ENCODE measurements at regions not wholly inside any gene's neighbourhood (a gene's known extent, or its start where the extent isn't known, plus 50 kb on each side); places are given as distances from the start of the nearest gene placed in this dataset.

DNA sequence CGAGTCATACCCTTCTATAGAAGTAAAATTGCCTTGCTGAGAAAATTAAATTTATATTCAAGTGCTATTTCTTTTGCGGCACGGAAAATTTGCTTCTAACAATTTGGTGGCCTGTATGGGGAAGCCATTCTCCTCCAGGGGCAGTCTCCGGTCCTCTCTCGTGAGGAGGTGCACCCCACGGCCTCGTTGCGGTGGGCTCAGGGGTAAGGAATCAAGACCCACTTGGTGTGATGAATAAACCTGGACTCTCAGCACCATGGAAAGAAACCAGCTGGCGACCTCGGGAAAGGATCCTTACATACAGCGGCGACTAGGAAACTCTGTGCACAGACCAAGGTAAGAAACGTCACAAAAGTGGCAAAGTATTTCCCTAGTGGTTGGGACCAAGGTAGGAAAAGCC, 252.9 kb downstream of the DPY19L2 start:
- intact Hi-C loops (cut with DNase I), result no loop called here
- DNase-seq, result no peak
- Histone ChIP-seq H3K36me3 (no peaks in the 10 kb centered on the region), H3K27me3 (no peaks in the 10 kb centered on the region), H3K27ac (no peak overlapping the region), H3K9me3 (no peaks in the 10 kb centered on the region), H3K4me1 (ENCODE audit: insufficient read depth) (no peaks in the 10 kb centered on the region), H3K4me3 (no peak overlapping the region)
- TF ChIP-seq, protein P1, sequence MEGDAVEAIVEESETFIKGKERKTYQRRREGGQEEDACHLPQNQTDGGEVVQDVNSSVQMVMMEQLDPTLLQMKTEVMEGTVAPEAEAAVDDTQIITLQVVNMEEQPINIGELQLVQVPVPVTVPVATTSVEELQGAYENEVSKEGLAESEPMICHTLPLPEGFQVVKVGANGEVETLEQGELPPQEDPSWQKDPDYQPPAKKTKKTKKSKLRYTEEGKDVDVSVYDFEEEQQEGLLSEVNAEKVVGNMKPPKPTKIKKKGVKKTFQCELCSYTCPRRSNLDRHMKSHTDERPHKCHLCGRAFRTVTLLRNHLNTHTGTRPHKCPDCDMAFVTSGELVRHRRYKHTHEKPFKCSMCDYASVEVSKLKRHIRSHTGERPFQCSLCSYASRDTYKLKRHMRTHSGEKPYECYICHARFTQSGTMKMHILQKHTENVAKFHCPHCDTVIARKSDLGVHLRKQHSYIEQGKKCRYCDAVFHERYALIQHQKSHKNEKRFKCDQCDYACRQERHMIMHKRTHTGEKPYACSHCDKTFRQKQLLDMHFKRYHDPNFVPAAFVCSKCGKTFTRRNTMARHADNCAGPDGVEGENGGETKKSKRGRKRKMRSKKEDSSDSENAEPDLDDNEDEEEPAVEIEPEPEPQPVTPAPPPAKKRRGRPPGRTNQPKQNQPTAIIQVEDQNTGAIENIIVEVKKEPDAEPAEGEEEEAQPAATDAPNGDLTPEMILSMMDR (IDR thresholded peaks at IDR 0.05), result no peak
- TF ChIP-seq EP300 (IDR thresholded peaks at IDR 0.05) (no peak), POLR2A (IDR thresholded peaks at IDR 0.05) (no peak)
- 91 to 93% (median 93%) methylated on average over 13 of the region's 13 CpGs for WGBS, 3 donors

DNA sequence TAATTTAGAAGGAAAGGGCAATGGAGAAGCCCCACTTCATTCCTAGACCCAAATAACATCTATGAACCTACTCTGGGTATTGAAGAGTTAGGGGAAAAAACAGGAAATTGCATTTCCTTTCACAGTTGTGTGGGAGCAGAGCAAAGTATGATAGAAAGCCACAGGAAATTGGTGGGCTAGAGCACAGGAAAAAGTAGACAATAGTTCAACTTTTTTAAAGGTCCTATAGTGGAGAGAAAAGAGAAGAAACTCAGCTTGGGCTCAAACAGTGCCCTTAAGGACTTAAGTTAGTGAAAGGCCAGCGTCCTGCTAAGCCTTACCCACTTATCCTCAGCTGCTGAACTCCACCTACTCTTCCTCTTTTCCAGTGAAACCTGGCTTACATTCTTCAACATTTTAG, 258.1 kb downstream of the DPY19L2 start:
- Histone ChIP-seq H3K36me3 (no peaks in the 10 kb centered on the region), H3K9me3 (no peaks in the 10 kb centered on the region), H3K27me3 (no peaks in the 10 kb centered on the region), H3K4me1 (ENCODE audit: insufficient read depth) (no peaks in the 10 kb centered on the region), H3K27ac (no peak overlapping the region), H3K4me3 (no peak overlapping the region)
- intact Hi-C loops (cut with DNase I), result no loop called here
- DNase-seq, result no peak
- TF ChIP-seq, protein P1 (IDR thresholded peaks at IDR 0.05), result no peak
- no peak for TF ChIP-seq POLR2A (IDR thresholded peaks at IDR 0.05)
- no peak for TF ChIP-seq EP300 (IDR thresholded peaks at IDR 0.05)
- WGBS, 3 donors, result 47 to 60% (median 55%) methylated on average over 1 of the region's 1 CpG

DNA sequence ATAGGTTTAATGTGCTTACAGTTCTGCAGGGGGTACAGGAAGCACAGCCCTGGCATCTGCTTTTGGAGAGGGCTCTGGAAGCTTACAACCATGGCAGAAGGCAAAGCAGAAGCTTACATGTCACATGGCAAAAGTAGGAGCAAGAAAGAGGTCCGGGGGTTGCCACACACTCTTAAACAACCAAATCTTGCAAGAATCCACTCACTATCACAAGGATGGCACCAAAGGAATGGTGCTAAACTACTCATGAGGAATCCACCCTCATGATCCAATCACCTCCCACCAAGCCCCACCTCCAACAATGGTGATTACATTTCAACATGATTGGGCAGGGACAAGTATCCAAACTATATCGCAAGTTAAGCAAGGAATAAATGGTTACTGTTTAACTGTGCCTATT, 255.8 kb upstream of the AVPR1A start:
- H3K27ac ChIP-seq, result no peak overlapping the region
- H3K27me3 ChIP-seq, result no peaks in the 10 kb centered on the region
- DNase-seq, result no peak
- TF ChIP-seq, protein P1 (IDR thresholded peaks at IDR 0.05), result no peak
- TF ChIP-seq EP300 (IDR thresholded peaks at IDR 0.05) (no peak), POLR2A (IDR thresholded peaks at IDR 0.05) (no peak)
- WGBS, 3 donors, result 87 to 89% (median 88%) methylated on average over 2 of the region's 2 CpGs
- no peaks in the 10 kb centered on the region for H3K4me1 ChIP-seq (ENCODE audit: insufficient read depth)
- no peaks in the 10 kb centered on the region for H3K36me3 ChIP-seq
- intact Hi-C loops (cut with DNase I), result no loop called here
- no peak overlapping the region for H3K4me3 ChIP-seq
- H3K9me3 ChIP-seq, result no peaks in the 10 kb centered on the region

DNA sequence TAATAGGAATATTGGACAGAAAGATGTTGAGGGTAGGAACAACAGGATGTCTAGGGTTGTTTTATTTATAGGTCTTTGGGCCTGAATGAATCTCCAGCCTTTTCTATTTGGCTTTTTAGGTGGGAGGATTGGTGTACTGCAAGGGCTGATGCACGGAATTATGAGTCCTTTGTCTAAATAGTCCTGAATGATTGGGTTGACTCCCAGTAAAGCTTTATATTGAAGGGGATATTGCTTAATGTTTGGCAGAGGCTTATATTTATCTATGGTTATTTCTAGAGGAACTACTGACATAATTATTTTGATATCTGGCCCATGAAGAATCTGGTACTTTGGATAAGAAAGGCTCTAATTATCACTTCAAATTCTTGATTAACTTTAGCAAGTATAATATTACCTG, 253.6 kb upstream of the AVPR1A start:
- no peak overlapping the region for H3K27ac ChIP-seq
- no peak for DNase-seq
- H3K4me1 ChIP-seq (ENCODE audit: insufficient read depth), result no peaks in the 10 kb centered on the region
- no peaks in the 10 kb centered on the region for H3K36me3 ChIP-seq
- WGBS, 3 donors, result 0% methylated on average over 1 of the region's 1 CpG
- no peaks in the 10 kb centered on the region for H3K9me3 ChIP-seq
- TF ChIP-seq POLR2A (IDR thresholded peaks at IDR 0.05) (no peak), EP300 (IDR thresholded peaks at IDR 0.05) (no peak)
- TF ChIP-seq, protein P1 (IDR thresholded peaks at IDR 0.05), result no peak
- no peak overlapping the region for H3K4me3 ChIP-seq
- no peaks in the 10 kb centered on the region for H3K27me3 ChIP-seq
- intact Hi-C loops (cut with DNase I), result no loop called here

DNA sequence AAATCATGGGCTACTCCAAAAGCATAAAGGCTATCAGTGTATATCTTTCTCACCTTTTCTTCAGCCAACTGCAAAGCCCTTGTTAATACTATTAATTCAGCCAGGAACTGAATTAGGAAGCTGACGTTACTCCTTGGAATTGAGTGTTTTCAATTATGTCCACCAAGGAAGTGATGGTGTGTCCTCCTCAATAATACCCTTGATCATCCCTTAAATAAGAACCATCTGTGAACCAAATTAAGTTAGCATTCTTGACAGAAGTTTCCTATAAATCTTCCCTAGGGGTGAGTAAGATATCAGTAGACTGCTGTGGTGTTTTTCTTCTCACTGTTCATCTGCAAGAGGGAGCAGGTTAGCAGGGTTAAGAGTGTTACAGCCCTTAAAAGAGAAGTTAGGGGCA, 252.3 kb upstream of the AVPR1A start:
- DNase-seq, result no peak
- Histone ChIP-seq H3K27ac (no peak overlapping the region), H3K4me3 (no peak overlapping the region), H3K36me3 (no peaks in the 10 kb centered on the region), H3K4me1 (ENCODE audit: insufficient read depth) (no peaks in the 10 kb centered on the region), H3K9me3 (no peaks in the 10 kb centered on the region), H3K27me3 (no peaks in the 10 kb centered on the region)
- intact Hi-C loops (cut with DNase I), result no loop called here
- WGBS, 3 donors, result 17 to 39% (median 26%) methylated on average over 1 of the region's 1 CpG
- TF ChIP-seq EP300 (IDR thresholded peaks at IDR 0.05) (no peak), POLR2A (IDR thresholded peaks at IDR 0.05) (no peak)
- TF ChIP-seq, protein P1 (IDR thresholded peaks at IDR 0.05), result no peak
